ENCODE measurements at regions not wholly inside any gene's neighbourhood (a gene's known extent, or its start where the extent isn't known, plus 50 kb on each side); places are given as distances from the start of the nearest gene placed in this dataset.

GRCh38 chr12:94786906-94787305 lies 136.5 kb upstream of the TMCC3 start:
- DNase-seq, result no peak

- DNase-seq, result no peak
These were observed 133.5 kb upstream of the TMCC3 start for GRCh38 chr12:94783862-94784261.

- DNase-seq, result no peak
These were observed 133.0 kb upstream of the TMCC3 start for GRCh38 chr12:94783343-94783742.

DNA sequence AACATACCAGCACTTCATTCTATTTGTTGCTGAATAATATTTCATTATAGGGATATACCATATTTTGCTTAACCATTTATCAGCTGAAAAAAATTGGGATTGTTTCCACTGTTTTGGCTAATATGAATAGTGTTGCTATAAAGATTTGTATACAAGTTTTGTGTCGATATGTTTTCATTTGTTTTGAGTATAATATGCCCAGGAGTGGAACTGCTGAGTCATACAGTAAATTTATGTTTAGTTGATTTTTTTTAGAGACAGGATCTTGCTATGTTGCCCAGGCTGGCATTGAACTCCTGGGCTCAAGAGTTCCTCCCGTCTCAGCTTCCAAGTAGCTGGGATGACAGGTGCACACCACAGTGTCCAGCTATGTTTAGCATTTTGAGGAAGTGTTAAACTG lies 131.5 kb upstream of the TMCC3 start:
- DNase-seq, result no peak

DNA sequence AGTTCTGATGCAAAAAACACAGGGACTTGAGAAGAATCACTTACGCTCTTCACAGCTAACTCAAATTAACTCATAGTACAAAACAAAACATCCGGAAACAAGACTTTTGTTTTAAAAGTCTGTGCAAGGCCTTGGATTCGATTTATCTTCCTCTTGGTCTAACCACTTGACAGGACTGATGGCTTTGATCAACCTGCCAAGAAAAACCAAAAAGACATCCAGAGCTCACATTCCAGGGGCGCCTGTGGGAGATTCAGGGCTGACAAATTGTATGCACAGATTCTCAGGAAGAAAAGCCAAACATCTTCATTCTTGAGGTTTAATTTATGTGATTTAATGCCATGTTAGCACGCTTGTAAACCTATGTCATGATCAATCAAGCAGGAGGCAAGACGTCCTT lies 129.1 kb upstream of the TMCC3 start:
- DNase-seq, result no peak

- no peak for DNase-seq
These were observed 127.6 kb upstream of the TMCC3 start for GRCh38 chr12:94777936-94778335.

GRCh38 chr12:94775710-94776109 lies 125.4 kb upstream of the TMCC3 start:
- no peak for DNase-seq

DNA sequence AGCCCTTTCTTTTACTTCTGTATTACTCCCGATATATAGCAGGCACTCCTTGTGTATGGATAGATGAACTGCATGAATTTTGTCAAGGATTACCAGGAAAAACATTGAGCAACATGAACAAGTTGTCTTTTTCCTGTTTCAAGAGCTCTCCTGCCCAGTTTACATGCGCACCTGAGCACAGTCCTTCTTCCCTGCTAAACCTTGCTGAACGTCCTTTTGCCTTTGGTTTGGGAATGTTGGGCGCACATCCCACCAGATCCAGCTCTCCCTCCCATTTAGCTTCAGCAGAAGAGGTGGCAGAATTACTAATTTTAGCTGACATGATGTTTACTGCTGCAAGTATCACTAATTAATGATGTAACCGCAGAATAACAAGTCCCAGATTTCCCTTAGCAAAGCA lies 121.4 kb upstream of the TMCC3 start:
- DNase-seq, result no peak

- DNase-seq, result no peak
These were observed 120.8 kb upstream of the TMCC3 start for GRCh38 chr12:94771199-94771598.

- peak in 1 of 56 donors; percentile 12 for DNase-seq
These were observed 120.4 kb upstream of the TMCC3 start for GRCh38 chr12:94770791-94771190.

- DNase-seq, result no peak
These were observed 119.7 kb upstream of the TMCC3 start for GRCh38 chr12:94769776-94770759.

GRCh38 chr12:94769047-94769420 lies 118.7 kb upstream of the TMCC3 start:
- no peak for DNase-seq

DNA sequence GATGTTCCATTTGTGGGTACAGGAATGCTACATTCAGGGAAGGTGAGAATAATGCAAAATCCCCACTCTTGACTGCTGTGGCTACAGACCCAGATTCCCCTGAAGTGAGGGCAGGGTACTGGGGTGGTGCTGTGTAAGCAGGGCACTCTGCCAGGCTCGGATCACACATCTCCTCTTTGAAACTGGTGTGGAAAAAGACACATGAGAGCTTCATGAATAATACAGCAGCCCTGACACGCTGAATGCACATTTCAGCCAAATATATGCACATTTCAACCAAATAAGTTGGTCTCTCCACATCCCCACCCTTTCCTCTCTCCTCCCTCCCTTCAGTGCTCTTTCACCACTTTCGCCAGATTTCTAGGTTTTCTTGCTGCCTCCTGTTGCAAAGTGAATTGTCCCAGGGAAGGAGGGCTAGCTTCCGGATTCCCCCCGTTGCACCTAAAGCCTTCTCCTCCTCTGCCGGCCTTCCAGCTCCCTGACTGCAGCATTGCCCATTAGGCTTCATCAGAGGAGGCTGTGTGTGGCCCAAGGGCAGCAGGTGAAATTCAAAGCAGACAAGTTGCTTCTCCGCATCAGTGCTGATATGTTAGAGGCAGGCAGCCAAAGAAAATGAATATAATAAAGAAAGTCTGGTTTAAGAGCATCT lies 118.2 kb upstream of the TMCC3 start:
- DNase-seq, result peak in 2 of 56 donors; percentile 8 to 17

DNA sequence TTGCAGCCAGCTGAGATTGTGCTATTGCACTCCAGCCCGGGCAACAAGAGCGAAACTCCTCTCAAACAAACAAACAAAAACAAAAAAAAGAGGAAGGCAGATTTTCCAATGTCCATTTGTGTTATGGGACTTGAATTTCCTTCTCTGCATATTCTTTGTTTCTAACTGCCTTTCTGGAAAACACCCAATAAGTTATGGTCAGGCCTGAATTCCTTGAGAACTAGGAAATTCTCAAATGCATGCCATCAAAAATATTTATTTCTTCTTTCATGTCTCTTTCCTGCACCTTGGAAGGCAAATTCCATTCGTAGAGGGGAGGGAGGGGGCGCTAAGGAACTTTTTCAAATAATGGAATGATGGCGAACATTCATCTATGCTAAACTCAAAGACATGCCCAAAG lies 117.6 kb upstream of the TMCC3 start:
- DNase-seq, result no peak

- no peak for DNase-seq
These were observed 116.0 kb upstream of the TMCC3 start for GRCh38 chr12:94766397-94766796.

- no peak for DNase-seq
These were observed 113.1 kb upstream of the TMCC3 start for GRCh38 chr12:94763462-94763861.

GRCh38 chr12:94762943-94763342 lies 112.6 kb upstream of the TMCC3 start:
- DNase-seq, result no peak

- DNase-seq, result no peak
These were observed 112.0 kb upstream of the TMCC3 start for GRCh38 chr12:94762259-94762942.

DNA sequence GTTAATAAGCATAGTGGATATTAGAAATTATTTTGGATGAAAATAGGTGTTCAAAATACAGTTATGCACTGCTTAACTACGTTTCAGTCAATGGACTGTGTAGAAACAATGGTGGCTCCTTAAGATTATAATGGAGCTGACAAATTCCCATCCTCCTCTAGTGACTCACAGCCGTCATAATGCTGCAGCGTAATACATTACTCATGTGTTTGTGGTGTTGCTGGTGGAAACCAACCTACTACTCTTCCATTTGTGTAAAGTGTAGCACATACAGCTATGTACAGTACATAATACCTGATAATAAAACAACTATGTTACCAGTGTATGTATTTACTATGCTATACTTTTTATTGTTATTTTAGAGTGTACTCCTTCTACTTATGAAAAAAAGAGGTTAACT lies 111.2 kb upstream of the TMCC3 start:
- no peak for DNase-seq

- no peak for DNase-seq
These were observed 110.4 kb upstream of the TMCC3 start for GRCh38 chr12:94760786-94761185.

DNA sequence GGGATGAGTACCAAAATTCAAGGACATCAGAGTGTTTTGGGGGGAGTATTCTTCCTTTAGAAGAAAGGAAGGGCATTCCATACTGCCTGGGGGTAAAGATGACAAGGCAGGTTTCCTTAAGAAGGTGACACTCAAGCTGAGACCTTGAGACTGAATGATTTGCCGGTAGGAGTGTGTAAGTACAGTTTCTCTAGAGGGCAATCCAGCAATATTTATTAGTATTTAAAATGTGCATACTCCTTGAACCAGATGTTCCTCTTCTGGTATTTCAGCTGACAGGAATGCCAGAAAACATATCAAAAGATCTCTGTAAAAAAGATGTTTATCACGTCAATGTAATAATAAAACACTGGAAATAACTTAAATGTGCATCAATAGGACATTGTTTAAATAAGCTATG lies 106.4 kb upstream of the TMCC3 start:
- DNase-seq, result no peak

DNA sequence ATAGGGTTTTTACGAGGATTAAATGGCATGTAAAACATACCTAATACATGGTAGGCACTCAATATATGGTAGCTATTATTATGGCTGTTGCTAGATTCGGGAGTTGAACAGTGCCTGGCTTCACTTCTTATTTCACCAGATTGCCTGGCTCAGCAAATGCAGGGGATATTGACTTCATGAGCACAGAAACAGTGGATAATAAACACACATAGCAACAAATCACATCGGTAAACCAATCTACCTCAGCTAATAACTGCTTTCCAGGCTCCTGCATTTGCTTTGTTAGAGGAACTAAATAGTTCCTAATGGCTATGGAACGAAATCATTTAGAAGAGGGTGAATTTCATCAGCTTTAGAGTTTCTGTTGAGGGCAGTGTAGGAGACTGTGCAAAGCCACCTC lies 105.2 kb upstream of the TMCC3 start:
- no peak for DNase-seq

All from amygdala (tissue), 56 donors.